OCI-LY3 (cell line): ENCODE measurements at regions not wholly inside any gene's neighbourhood (a gene's known extent, or its start where the extent isn't known, plus 50 kb on each side); places are given as distances from the start of the nearest gene placed in this dataset.

ENCODE experiments used
- H2AFZ ChIP-seq: fragments of 200-600, 300-600 bp; shearing (Covaris generic); 2 replicates; pipeline ENCODE4 v1.6.0; 2014; ENCODE audit warnings: antibody characterized with exemption, low read depth, low read length
- H3K27ac ChIP-seq: fragments of 200-600, 300-600 bp; sonication (generic); 2 replicates; pipeline ENCODE4 v1.5.1; 2014; ENCODE audit warnings: mild to moderate bottlenecking, low read length, moderate library complexity, mixed read lengths
- H3K27me3 ChIP-seq: fragments of 200-600, 300-600 bp; sonication (generic); 2 replicates; pipeline ENCODE4 v1.6.1; 2014; ENCODE audit warnings: low read depth, low read length, mixed read lengths
- H3K36me3 ChIP-seq: fragments of 200-600, 300-600 bp; sonication (generic); replicated peaks from 2 replicates; pipeline ENCODE3; 2014; ENCODE audit warnings: low read depth, low read length, mixed read lengths
- H3K4me1 ChIP-seq: fragments of 300-600, 200-600 bp; sonication (generic); 2 replicates; pipeline ENCODE4 v1.6.1; 2014; ENCODE audit warnings: low read length, mixed read lengths
- H3K4me2 ChIP-seq: fragments of 200-600, 300-600 bp; sonication (generic); 2 replicates; pipeline ENCODE4 v1.6.1; 2014; ENCODE audit warnings: low read length, mixed read lengths
- H3K4me3 ChIP-seq: fragments of 300-600, 200-600 bp; sonication (generic); 2 replicates; pipeline ENCODE4 v1.5.1; 2014; ENCODE audit warnings: antibody characterized with exemption, mild to moderate bottlenecking, low read length, moderate library complexity
- H3K79me2 ChIP-seq: fragments of 300-600, 200-600 bp; shearing (Covaris generic); 2 replicates; pipeline ENCODE4 v1.6.1; 2014; ENCODE audit warnings: mild to moderate bottlenecking, low read length, mixed read lengths
- H3K9ac ChIP-seq: fragments of 300-600, 200-600 bp; shearing (Covaris generic); 2 replicates; pipeline ENCODE4 v1.6.0; 2014; ENCODE audit warnings: mild to moderate bottlenecking, low read length, moderate library complexity
- H3K9me3 ChIP-seq: fragments of 200-600, 300-600 bp; shearing (Covaris generic); 2 replicates; pipeline ENCODE4 v1.6.1; 2014; ENCODE audit warnings: low read length, mixed read lengths; ENCODE audit not compliant: insufficient read depth
- H4K20me1 ChIP-seq: fragments of 200-600, 300-600 bp; sonication (generic); 2 replicates; pipeline ENCODE4 v1.6.1; 2016; ENCODE audit warnings: low read length, mixed read lengths; ENCODE audit not compliant: insufficient read depth
- EZH2phosphoT487 ChIP-seq: fragments of 200-600 bp; shearing (Covaris generic); IDR thresholded peaks from 2 replicates; pipeline ENCODE4 v1.6.1; 2018; ENCODE audit warnings: antibody characterized with exemption, mixed run types, low read depth
- TF ChIP-seq, protein P1 (sequence below): fragments of 200-600, 300-600 bp; sonication (generic); IDR thresholded peaks from 2 replicates; pipeline ENCODE4 v1.5.1; 2014; ENCODE audit warnings: antibody characterized with exemption, low read length, low read depth

DNA sequence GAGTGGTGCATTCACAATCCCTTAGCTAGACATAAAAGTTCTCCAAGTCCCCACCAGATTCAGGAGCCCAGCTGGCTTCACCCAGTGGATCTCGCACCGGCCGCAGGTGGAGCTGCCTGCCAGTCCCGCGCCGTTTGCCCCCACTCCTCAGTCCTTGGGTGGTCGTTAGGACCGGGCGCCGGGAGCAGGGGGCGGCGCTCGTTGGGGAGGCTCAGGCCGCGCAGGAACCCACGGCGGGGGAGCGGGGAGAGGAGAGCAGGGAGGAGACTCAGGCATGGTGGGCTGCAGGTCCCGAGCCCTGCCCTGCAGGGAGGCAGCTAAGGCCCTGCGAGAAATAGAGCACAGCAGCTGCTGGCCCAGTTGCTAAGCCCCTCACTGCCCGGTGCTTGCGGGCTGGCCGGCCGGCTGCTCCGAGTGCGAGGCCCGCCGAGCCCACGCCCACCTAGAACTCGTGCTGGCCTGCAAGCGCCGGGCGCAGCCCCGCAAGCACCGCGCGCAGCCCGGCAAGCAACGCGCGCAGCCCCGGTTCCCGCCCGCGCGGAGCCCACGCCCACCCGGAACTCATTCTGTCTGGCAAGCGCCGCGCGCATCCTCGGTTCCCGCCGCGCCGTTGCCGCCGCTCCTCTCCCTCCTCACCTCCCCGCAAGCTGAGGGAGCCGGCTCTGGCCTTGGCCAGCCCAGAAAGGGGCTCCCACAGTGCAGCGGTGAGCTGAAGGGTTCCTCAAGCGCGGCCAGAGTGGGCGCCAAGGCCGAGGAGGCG lies 153.5 kb downstream of the SLC7A11 start:
- Histone ChIP-seq H2AFZ (no peak overlapping the region), H3K9ac (no peak overlapping the region)

DNA sequence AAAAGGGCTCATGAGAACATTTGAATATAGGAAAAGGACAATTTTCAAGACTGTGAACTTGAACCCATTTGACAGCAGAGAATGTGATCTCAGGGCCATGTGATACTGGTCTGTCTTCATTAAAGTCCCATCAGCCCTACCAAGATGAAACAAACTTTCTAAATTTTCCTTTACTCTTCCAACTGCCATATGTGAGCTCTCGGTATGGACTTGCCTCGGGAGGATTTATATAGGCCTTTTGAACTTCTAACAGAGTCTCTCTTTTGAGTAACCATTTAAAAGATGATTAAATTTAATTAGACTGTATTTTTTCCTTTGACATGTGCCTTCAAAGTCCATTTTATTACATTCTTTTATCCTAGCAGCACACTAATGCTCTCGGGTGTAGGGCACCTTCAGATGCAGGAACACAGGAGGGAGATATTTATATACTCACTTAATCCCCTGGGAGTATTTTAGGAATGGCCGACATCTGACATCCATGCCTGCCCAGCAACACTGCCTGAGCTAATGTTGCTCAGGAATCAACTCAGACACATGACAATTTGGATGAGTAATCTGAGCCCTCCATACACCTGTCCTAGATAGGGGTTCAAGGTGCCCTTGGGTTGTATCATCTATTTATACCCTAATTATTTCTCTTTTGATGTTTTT lies 155.0 kb downstream of the SLC7A11 start:
- H4K20me1 ChIP-seq = no peaks in the 10 kb centered on the region
- H3K4me1 ChIP-seq = peaks cover 7% of the 10 kb centered on the region
- H3K36me3 ChIP-seq = no peaks in the 10 kb centered on the region
- H3K79me2 ChIP-seq = no peaks in the 10 kb centered on the region
- no peak overlapping the region for H2AFZ ChIP-seq
- no peak overlapping the region for H3K4me2 ChIP-seq
- no peaks in the 10 kb centered on the region for H3K9me3 ChIP-seq
- H3K9ac ChIP-seq = no peak overlapping the region
- no peak overlapping the region for H3K27ac ChIP-seq
- H3K4me3 ChIP-seq = no peak overlapping the region
- TF ChIP-seq, protein P1, sequence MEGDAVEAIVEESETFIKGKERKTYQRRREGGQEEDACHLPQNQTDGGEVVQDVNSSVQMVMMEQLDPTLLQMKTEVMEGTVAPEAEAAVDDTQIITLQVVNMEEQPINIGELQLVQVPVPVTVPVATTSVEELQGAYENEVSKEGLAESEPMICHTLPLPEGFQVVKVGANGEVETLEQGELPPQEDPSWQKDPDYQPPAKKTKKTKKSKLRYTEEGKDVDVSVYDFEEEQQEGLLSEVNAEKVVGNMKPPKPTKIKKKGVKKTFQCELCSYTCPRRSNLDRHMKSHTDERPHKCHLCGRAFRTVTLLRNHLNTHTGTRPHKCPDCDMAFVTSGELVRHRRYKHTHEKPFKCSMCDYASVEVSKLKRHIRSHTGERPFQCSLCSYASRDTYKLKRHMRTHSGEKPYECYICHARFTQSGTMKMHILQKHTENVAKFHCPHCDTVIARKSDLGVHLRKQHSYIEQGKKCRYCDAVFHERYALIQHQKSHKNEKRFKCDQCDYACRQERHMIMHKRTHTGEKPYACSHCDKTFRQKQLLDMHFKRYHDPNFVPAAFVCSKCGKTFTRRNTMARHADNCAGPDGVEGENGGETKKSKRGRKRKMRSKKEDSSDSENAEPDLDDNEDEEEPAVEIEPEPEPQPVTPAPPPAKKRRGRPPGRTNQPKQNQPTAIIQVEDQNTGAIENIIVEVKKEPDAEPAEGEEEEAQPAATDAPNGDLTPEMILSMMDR = no peak
- TF ChIP-seq EZH2phosphoT487 = no peak
- peaks cover 3% of the 10 kb centered on the region; the same call in 1 of the 2 replicates for H3K27me3 ChIP-seq

More for the DNA sequence above, 153.5 kb downstream of the SLC7A11 start:
- Histone ChIP-seq H3K9me3 (no peaks in the 10 kb centered on the region), H3K36me3 (no peaks in the 10 kb centered on the region), H3K27me3 (peaks cover 7% of the 10 kb centered on the region; the same call in 1 of the 2 replicates), H3K4me3 (no peak overlapping the region), H3K4me2 (no peak overlapping the region), H3K79me2 (no peaks in the 10 kb centered on the region), H3K27ac (no peak overlapping the region), H3K4me1 (peaks cover 7% of the 10 kb centered on the region), H4K20me1 (no peaks in the 10 kb centered on the region)
- no peak for TF ChIP-seq EZH2phosphoT487
- TF ChIP-seq, protein P1 = no peak

DNA sequence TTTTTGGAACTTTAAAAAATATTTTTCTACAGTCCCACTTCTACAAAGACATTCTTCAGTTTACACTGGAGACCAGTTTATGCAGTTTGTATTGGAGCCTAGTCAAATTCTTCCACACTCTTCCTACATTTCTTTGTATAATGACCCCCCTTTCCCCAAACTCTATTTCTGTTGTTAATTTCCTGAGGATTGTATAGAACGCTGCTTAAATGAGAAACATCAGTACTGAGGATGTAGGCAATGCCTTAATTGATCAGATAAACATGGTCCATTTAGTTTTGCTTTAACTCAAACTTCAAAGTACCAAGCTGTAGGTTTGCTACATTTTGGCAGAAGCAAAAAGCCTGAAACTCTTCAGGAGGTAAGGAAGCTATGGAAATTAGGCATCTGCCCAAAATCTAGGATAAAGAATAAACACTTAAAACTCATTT lies 155.5 kb downstream of the SLC7A11 start:
- Histone ChIP-seq H2AFZ (no peak overlapping the region), H3K4me2 (no peak overlapping the region), H3K36me3 (no peaks in the 10 kb centered on the region), H3K9ac (no peak overlapping the region), H3K79me2 (no peaks in the 10 kb centered on the region), H3K9me3 (no peaks in the 10 kb centered on the region), H3K27me3 (peaks cover 3% of the 10 kb centered on the region; the same call in 1 of the 2 replicates), H3K4me1 (peaks cover 7% of the 10 kb centered on the region), H4K20me1 (no peaks in the 10 kb centered on the region), H3K4me3 (no peak overlapping the region), H3K27ac (no peak overlapping the region)
- TF ChIP-seq, protein P1 = no peak
- TF ChIP-seq EZH2phosphoT487 = no peak

DNA sequence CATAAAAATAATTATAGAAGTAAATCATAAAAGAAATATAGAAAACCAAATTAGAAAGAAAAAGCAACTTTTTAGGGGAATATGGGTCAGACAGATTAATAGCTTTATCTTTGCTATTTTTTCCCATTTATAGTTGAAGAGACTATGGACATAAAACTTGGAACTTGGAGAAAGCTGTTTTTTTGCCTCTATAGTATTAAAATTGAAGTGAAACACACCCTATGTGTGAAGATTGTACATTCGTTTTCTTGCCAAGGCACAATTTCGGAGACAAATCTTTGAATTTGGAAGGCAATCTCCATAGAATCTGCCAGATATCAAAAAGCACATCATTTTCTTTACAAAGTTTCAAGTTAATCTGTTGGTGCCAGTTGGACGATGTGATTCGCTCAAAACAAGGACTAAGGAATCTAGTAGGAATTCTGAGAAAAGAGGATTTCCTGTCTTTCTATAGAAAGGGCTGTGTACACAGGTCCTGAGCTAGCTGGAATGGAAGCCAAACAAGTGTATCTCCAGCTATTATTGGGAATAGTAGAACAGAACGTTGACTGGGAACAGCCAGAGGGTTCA lies 156.3 kb downstream of the SLC7A11 start:
- Histone ChIP-seq H3K9me3 (no peaks in the 10 kb centered on the region), H3K4me2 (no peak overlapping the region), H3K79me2 (no peaks in the 10 kb centered on the region), H3K4me3 (no peak overlapping the region), H3K4me1 (peaks cover 6% of the 10 kb centered on the region), H2AFZ (no peak overlapping the region), H3K36me3 (no peaks in the 10 kb centered on the region), H3K27ac (no peak overlapping the region), H4K20me1 (no peaks in the 10 kb centered on the region), H3K27me3 (no peaks in the 10 kb centered on the region), H3K9ac (no peak overlapping the region)
- TF ChIP-seq, protein P1 = no peak
- TF ChIP-seq EZH2phosphoT487 = no peak
